HepG2 (cell line): ENCODE measurements at regions not wholly inside any gene's neighbourhood (a gene's known extent, or its start where the extent isn't known, plus 50 kb on each side); places are given as distances from the start of the nearest gene placed in this dataset.

ENCODE experiments used
- ARID3A ChIP-seq: IDR thresholded peaks from 2 replicates; pipeline ENCODE4 v1.6.1; 2012; ENCODE audit warnings: low read depth, low read length, improper control_type of control experiment
- CEBPB ChIP-seq: IDR thresholded peaks from 2 replicates; pipeline ENCODE4 v1.6.1; 2011; ENCODE audit warnings: low read depth, low read length, improper control_type of control experiment, borderline replicate concordance
- DPF2 ChIP-seq: sonication (generic); formaldehyde crosslinking; IDR thresholded peaks from 2 replicates; pipeline ENCODE4 v1.4.0; 2020; ENCODE audit warnings: mild to moderate bottlenecking, low read depth, missing genetic modification reagents, borderline replicate concordance
- HMGXB4 ChIP-seq, 2 experiments: sonication (generic) in 1 of 2; formaldehyde crosslinking in 1 of 2; IDR thresholded peaks; 2 replicates each; pipeline versions ENCODE4 v1.4.0 to v1.6.1; 2018 to 2020; ENCODE audit warnings: missing genetic modification reagents in 2 of 2, borderline replicate concordance in 1 of 2, low read depth in 1 of 2, mild to moderate bottlenecking in 1 of 2, missing biosample characterization in 1 of 2
- MAFK ChIP-seq, 2 experiments: IDR thresholded peaks in 1 of 2; conservative IDR thresholded peaks in 1 of 2; 2 replicates each; pipeline ENCODE4 v1.6.1; 2011; ENCODE audit warnings: improper control_type of control experiment in 2 of 2, low read length in 2 of 2
- NR2C2 ChIP-seq: sonication (generic); formaldehyde crosslinking; IDR thresholded peaks from 2 replicates; pipeline ENCODE4 v1.4.0; 2020; ENCODE audit warnings: missing genetic modification reagents, mild to moderate bottlenecking, moderate library complexity, borderline replicate concordance

- no peak for TF ChIP-seq NR2C2 (CRISPR knock-in tag)
- no peak for TF ChIP-seq ARID3A
- no peak for TF ChIP-seq DPF2 (CRISPR knock-in tag)
- no peak for TF ChIP-seq MAFK (conservative IDR thresholded peaks at IDR 0.05 in 1 of 2, IDR thresholded peaks at IDR 0.05 in 1 of 2; ENCODE audit: low read length in 2 of 2)
- TF ChIP-seq HMGXB4 (CRISPR knock-in tag; IDR thresholded peaks at IDR 0.05; ENCODE audit: borderline replicate concordance in 1 of 2, low read depth in 1 of 2), result no peak
- no peak for TF ChIP-seq CEBPB
These were observed 589.9 kb upstream of the ADGRB3 start for GRCh38 chr6:68045193-68045592.
